GM18951 (cell line): ENCODE measurements at regions not wholly inside any gene's neighbourhood (a gene's known extent, or its start where the extent isn't known, plus 50 kb on each side); places are given as distances from the start of the nearest gene placed in this dataset.
"Not testable (repeated sequence)": the region's sequence is repeated elsewhere in the genome, so short reads cannot be mapped to it uniquely, and the experiment has no call there.

Experiments
- in situ Hi-C: fragments of 300-500 bp; cut with MboI; formaldehyde crosslinking; loops from one replicate; pipeline ENCODE4 v1.12.0; 2022; ENCODE audit warnings: low sequenced_read_pairs, mixed read lengths, inconsistent platforms; ENCODE audit not compliant: unreplicated experiment

DNA sequence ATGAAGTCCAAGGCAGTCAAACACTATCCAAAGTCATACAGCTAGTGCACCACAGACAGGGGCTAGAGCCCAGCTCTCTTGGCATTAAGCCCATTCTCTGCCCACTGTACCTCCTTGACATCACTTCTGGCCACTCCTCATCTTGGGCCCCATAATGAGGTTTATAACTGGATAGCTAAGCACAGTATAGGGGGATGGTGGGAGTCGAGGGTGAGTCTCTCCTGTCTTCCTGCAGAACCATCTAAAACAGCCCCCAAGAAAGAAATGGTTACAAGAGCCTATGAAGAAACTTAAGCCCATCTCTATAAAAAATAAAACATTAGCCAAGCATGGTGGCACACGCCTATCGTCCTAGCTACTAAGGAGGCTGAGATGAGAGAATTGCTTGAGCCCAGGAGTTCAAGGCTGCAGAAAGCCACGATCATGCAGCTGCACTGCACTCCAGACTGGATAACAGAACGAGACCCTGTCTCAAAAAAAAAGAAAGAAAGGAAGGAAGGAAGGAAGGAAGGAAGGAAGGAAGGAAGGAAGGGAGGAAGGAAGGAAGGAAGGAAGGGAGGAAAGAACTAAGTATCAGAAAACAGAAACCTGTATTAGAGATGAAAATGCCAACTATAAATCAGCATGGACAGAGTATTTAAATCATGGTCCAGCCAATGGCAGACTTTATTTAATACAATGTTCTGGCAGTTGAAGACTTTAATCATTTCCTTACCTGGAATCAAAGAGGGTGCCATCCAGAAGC, 134.3 kb upstream of the VOPP1 start:
- in situ Hi-C loops: not testable (repeated sequence)

GRCh38 chr7:55705728-55706450, 133.6 kb upstream of the VOPP1 start:
- in situ Hi-C loops: not testable (repeated sequence)

GRCh38 chr7:55702831-55703230, 130.5 kb upstream of the VOPP1 start:
- in situ Hi-C loops: not testable (repeated sequence)

- in situ Hi-C loops: not testable (repeated sequence)
These were observed 127.1 kb upstream of the VOPP1 start for GRCh38 chr7:55699450-55699842.

- in situ Hi-C loops: not testable (repeated sequence)
These were observed 126.5 kb upstream of the VOPP1 start for GRCh38 chr7:55698607-55699449.

DNA sequence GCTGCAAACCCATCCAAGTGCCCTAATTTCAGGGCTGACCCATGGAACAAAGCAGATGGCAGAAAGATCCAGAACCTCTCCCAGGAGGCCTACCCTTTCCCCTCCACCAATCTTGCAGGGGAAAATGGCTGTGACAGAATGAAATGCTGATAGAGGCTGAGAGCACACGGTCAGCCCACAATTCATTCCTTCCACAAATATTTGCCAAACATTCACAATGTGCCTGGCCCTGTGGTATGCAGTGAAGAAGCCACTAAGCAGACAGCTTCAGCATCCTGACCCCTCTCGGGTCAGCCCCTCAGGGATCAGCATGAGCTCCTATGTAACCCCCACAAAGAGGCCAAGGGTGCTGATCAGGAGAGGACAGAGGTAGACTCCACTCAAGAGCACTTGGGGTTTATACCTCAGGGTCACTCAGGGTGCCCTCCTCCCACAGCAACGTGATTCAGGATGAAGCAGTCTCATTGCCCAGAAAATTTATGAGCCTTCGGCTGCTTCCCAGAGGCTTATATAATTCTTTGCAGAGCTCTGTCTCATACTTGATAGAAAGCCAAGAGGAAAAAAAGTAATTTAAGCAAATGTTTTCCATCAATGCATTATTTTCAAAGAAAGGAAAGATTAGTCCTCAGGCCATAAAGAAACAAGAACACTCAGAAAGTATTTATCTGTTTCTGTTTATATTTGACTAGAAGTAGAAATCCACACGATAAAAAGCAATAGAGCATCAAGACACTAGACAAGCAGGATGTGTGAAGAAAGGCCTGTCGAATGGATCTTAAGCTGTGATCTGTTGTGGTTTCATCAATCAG, 123.8 kb upstream of the VOPP1 start:
- in situ Hi-C loops: not testable (repeated sequence)

GRCh38 chr7:55694484-55694883, 122.2 kb upstream of the VOPP1 start:
- in situ Hi-C loops: not testable (repeated sequence)

- in situ Hi-C loops: not testable (repeated sequence)
These were observed 116.7 kb upstream of the VOPP1 start for GRCh38 chr7:55688684-55689681.

- in situ Hi-C loops: not testable (repeated sequence)
These were observed 116.0 kb upstream of the VOPP1 start for GRCh38 chr7:55688261-55688660.

DNA sequence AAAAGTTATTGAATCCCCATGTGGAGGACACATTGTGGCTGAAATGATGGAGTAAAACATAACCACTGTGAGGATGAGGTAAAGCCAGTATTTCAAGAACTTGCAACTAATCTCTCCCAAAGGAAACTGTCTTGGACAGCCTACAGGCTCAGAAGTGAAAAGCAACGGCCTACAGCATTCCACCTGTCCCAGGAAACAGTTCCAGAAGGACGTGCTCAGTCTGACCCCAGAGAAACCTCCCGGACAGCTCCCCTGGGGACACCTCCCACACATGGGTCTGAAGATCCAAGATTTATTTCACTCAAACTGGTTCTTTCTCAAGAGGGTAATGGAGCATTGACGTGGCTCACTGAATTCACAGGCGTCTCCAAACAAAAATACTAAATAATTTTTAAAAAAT, 115.0 kb upstream of the VOPP1 start:
- in situ Hi-C loops: not testable (repeated sequence)

DNA sequence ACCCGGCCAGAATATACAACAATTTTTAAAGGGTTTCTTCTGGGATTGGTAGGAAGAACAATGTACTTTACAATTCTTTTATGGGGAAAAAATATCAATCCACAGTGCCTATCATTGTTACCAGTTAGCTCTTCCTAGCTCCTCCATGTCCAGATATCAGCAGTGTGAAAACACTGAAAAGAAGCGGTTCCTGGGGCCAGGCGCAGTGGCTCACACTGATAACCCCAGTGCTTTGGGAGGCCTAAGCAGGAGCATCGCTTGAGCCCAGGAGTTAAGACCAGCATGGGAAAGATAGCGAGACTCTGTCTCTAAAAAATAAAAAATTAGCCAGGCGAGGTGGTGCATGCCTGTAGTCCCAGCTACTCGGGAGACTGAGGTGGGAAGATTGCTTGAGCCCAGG, 114.5 kb upstream of the VOPP1 start:
- in situ Hi-C loops: not testable (repeated sequence)

- in situ Hi-C loops: not testable (repeated sequence)
These were observed 111.2 kb upstream of the VOPP1 start for GRCh38 chr7:55683501-55683900.

DNA sequence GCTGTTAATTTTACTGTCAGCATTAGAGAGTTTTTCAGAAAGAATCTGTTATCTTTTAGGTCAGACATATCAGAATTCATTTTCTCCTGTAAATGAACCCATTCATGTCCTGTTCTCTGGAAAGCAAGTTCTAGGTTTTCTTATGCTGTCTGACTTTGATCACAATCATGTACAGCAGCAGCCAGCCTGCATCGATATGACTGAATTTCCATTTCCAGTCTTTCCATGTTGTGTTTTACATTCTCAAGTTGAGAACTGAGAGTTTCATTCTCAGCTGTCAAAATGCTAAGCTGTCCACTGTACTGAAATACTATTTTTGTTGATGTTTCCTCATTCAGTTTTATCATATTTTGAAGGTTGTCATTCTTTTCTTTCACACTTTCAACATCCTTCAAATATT, 103.3 kb upstream of the VOPP1 start:
- in situ Hi-C loops: loop anchor here (10.0 kb wide), 1 partner anchor 749 kb away; no protein-coding TSS in a partner anchor

- in situ Hi-C loops: loop anchor here (10.0 kb wide), 1 partner anchor 751 kb away; no protein-coding TSS in a partner anchor
These were observed 101.2 kb upstream of the VOPP1 start for GRCh38 chr7:55673525-55673924.

GRCh38 chr7:55672084-55672483, 99.8 kb upstream of the VOPP1 start:
- in situ Hi-C loops: loop anchor here (10.0 kb wide), 1 partner anchor 753 kb away; no protein-coding TSS in a partner anchor
